ENCODE measurements at regions not wholly inside any gene's neighbourhood (a gene's known extent, or its start where the extent isn't known, plus 50 kb on each side); places are given as distances from the start of the nearest gene placed in this dataset.

- no peak overlapping the region for H2BK120ac ChIP-seq (ENCODE audit: low read depth, low read length)
- H2BK12ac ChIP-seq (ENCODE audit: low read length in 2 of 2), result no peak overlapping the region
- no CpG with 5 or more reads among the region's 3 CpGs for WGBS
- no peak overlapping the region for H2BK15ac ChIP-seq (ENCODE audit: low read depth, poor library complexity, severe bottlenecking)
- H2BK5ac ChIP-seq (ENCODE audit: low read depth, low read length, poor library complexity, severe bottlenecking), result no peak overlapping the region
- no peak overlapping the region for H4K91ac ChIP-seq (ENCODE audit: low read length)
- no peak overlapping the region for H3K23ac ChIP-seq (ENCODE audit: low read length in 2 of 2)
- no peak overlapping the region for H3K4me2 ChIP-seq (ENCODE audit: low read length, poor library complexity, severe bottlenecking)
- H3K27ac ChIP-seq (ENCODE audit: low read length, poor library complexity, severe bottlenecking), result no peak overlapping the region
- H2AK5ac ChIP-seq (ENCODE audit: low read length, severe bottlenecking), result no peak overlapping the region
- no peak overlapping the region for H3K4ac ChIP-seq (ENCODE audit: low read depth in 1 of 2, low read length in 2 of 2)
- H2AFZ ChIP-seq (ENCODE audit: low read depth, low read length), result no peak overlapping the region
- H3K4me1 ChIP-seq (ENCODE audit: control insufficient read depth, insufficient read depth, low read depth, low read length), result no peaks in the 10 kb centered on the region
- DNase-seq, result no peak
- no peaks in the 10 kb centered on the region for H3K79me1 ChIP-seq (replicated peaks; ENCODE audit: low read length, poor library complexity, severe bottlenecking)
- no peak overlapping the region for H3K18ac ChIP-seq (ENCODE audit: low read depth in 1 of 2, low read length in 2 of 2)
- peak overlapping the region in 1 of 2 experiments; percentile 51 for H3K4me3 ChIP-seq (ENCODE audit: insufficient read depth in 1 of 2, low read depth in 1 of 2, low read length in 2 of 2)
- H3K27me3 ChIP-seq (ENCODE audit: control insufficient read depth in 1 of 2, insufficient read depth in 1 of 2, low read length in 2 of 2), result no peaks in the 10 kb centered on the region
- H4K8ac ChIP-seq (ENCODE audit: low read length), result no peak overlapping the region
- peak overlapping the region; percentile 20 for H3K9ac ChIP-seq (ENCODE audit: low read length)
- no peak overlapping the region for H3K14ac ChIP-seq (ENCODE audit: low read length in 2 of 2)
- no peaks in the 10 kb centered on the region for H3K36me3 ChIP-seq (ENCODE audit: control insufficient read depth in 1 of 2, insufficient read depth in 2 of 2, low read depth in 1 of 2, low read length in 2 of 2)
- H3K9me3 ChIP-seq (ENCODE audit: control insufficient read depth, low read length), result no peaks in the 10 kb centered on the region
Observed at GRCh38 chr2:146349334-146349733, 1495.5 kb upstream of the ACVR2A start.

- no peak overlapping the region for H3K4me2 ChIP-seq (ENCODE audit: low read length, poor library complexity, severe bottlenecking)
- no peak overlapping the region for H3K4me3 ChIP-seq (ENCODE audit: insufficient read depth in 1 of 2, low read depth in 1 of 2, low read length in 2 of 2)
- no peak overlapping the region for H3K18ac ChIP-seq (ENCODE audit: low read depth in 1 of 2, low read length in 2 of 2)
- H3K4me1 ChIP-seq (ENCODE audit: control insufficient read depth, insufficient read depth, low read depth, low read length), result peaks cover 2% of the 10 kb centered on the region
- H2BK120ac ChIP-seq (ENCODE audit: low read depth, low read length), result no peak overlapping the region
- H2AK5ac ChIP-seq (ENCODE audit: low read length, severe bottlenecking), result no peak overlapping the region
- H4K91ac ChIP-seq (ENCODE audit: low read length), result no peak overlapping the region
- no peak overlapping the region for H3K4ac ChIP-seq (ENCODE audit: low read depth in 1 of 2, low read length in 2 of 2)
- H3K23ac ChIP-seq (ENCODE audit: low read length in 2 of 2), result no peak overlapping the region
- H2BK5ac ChIP-seq (ENCODE audit: low read depth, low read length, poor library complexity, severe bottlenecking), result no peak overlapping the region
- H2BK12ac ChIP-seq (ENCODE audit: low read length in 2 of 2), result no peak overlapping the region
- H3K27me3 ChIP-seq (ENCODE audit: control insufficient read depth in 1 of 2, insufficient read depth in 1 of 2, low read length in 2 of 2), result no peaks in the 10 kb centered on the region
- DNase-seq, result peak; percentile 12
- WGBS, result 75% methylated on average over 2 of the region's 2 CpGs
- H3K27ac ChIP-seq (ENCODE audit: low read length, poor library complexity, severe bottlenecking), result no peak overlapping the region
- no peaks in the 10 kb centered on the region for H3K36me3 ChIP-seq (ENCODE audit: control insufficient read depth in 1 of 2, insufficient read depth in 2 of 2, low read depth in 1 of 2, low read length in 2 of 2)
- H3K9me3 ChIP-seq (ENCODE audit: control insufficient read depth, low read length), result no peaks in the 10 kb centered on the region
- no peak overlapping the region for H2AFZ ChIP-seq (ENCODE audit: low read depth, low read length)
- H3K9ac ChIP-seq (ENCODE audit: low read length), result no peak overlapping the region
- no peak overlapping the region for H4K8ac ChIP-seq (ENCODE audit: low read length)
- no peak overlapping the region for H2BK15ac ChIP-seq (ENCODE audit: low read depth, poor library complexity, severe bottlenecking)
- H3K14ac ChIP-seq (ENCODE audit: low read length in 2 of 2), result no peak overlapping the region
- H3K79me1 ChIP-seq (replicated peaks; ENCODE audit: low read length, poor library complexity, severe bottlenecking), result no peaks in the 10 kb centered on the region
Observed at GRCh38 chr2:146324951-146325350, 1519.9 kb upstream of the ACVR2A start.

- no peak overlapping the region for H2AK5ac ChIP-seq (ENCODE audit: low read length, severe bottlenecking)
Observed at GRCh38 chr2:146323564-146323963, 1521.3 kb upstream of the ACVR2A start.

GRCh38 chr2:146321175-146321574 lies 1523.7 kb upstream of the ACVR2A start:
- Histone ChIP-seq H3K9me3 (ENCODE audit: control insufficient read depth, low read length) (no peaks in the 10 kb centered on the region), H4K8ac (ENCODE audit: low read length) (no peak overlapping the region), H3K18ac (ENCODE audit: low read depth in 1 of 2, low read length in 2 of 2) (peak overlapping the region in 1 of 2 experiments; percentile 11), H3K36me3 (ENCODE audit: control insufficient read depth in 1 of 2, insufficient read depth in 2 of 2, low read depth in 1 of 2, low read length in 2 of 2) (no peaks in the 10 kb centered on the region), H3K4ac (ENCODE audit: low read depth in 1 of 2, low read length in 2 of 2) (no peak overlapping the region), H2BK12ac (ENCODE audit: low read length in 2 of 2) (no peak overlapping the region), H3K4me1 (ENCODE audit: control insufficient read depth, insufficient read depth, low read depth, low read length) (peaks cover 2% of the 10 kb centered on the region), H3K14ac (ENCODE audit: low read length in 2 of 2) (peak overlapping the region in 1 of 2 experiments; percentile 75), H3K79me1 (replicated peaks; ENCODE audit: low read length, poor library complexity, severe bottlenecking) (no peaks in the 10 kb centered on the region), H2AFZ (ENCODE audit: low read depth, low read length) (peak overlapping the region; percentile 61), H3K9ac (ENCODE audit: low read length) (no peak overlapping the region), H2BK5ac (ENCODE audit: low read depth, low read length, poor library complexity, severe bottlenecking) (no peak overlapping the region), H2BK120ac (ENCODE audit: low read depth, low read length) (no peak overlapping the region), H3K4me3 (ENCODE audit: insufficient read depth in 1 of 2, low read depth in 1 of 2, low read length in 2 of 2) (no peak overlapping the region), H2AK5ac (ENCODE audit: low read length, severe bottlenecking) (no peak overlapping the region), H3K27ac (ENCODE audit: low read length, poor library complexity, severe bottlenecking) (no peak overlapping the region), H2BK15ac (ENCODE audit: low read depth, poor library complexity, severe bottlenecking) (no peak overlapping the region), H3K4me2 (ENCODE audit: low read length, poor library complexity, severe bottlenecking) (no peak overlapping the region), H3K27me3 (ENCODE audit: control insufficient read depth in 1 of 2, insufficient read depth in 1 of 2, low read length in 2 of 2) (no peaks in the 10 kb centered on the region), H4K91ac (ENCODE audit: low read length) (no peak overlapping the region), H3K23ac (ENCODE audit: low read length in 2 of 2) (no peak overlapping the region)
- 80% methylated on average over 2 of the region's 2 CpGs for WGBS
- peak; percentile 25 for DNase-seq

More at GRCh38 chr2:146323564-146323963, 1521.3 kb upstream of the ACVR2A start:
- Histone ChIP-seq H3K27ac (ENCODE audit: low read length, poor library complexity, severe bottlenecking) (no peak overlapping the region), H3K23ac (ENCODE audit: low read length in 2 of 2) (no peak overlapping the region), H2BK15ac (ENCODE audit: low read depth, poor library complexity, severe bottlenecking) (no peak overlapping the region), H2AFZ (ENCODE audit: low read depth, low read length) (no peak overlapping the region), H3K4me1 (ENCODE audit: control insufficient read depth, insufficient read depth, low read depth, low read length) (peaks cover 2% of the 10 kb centered on the region), H3K79me1 (replicated peaks; ENCODE audit: low read length, poor library complexity, severe bottlenecking) (no peaks in the 10 kb centered on the region), H3K27me3 (ENCODE audit: control insufficient read depth in 1 of 2, insufficient read depth in 1 of 2, low read length in 2 of 2) (no peaks in the 10 kb centered on the region), H4K8ac (ENCODE audit: low read length) (no peak overlapping the region), H2BK120ac (ENCODE audit: low read depth, low read length) (no peak overlapping the region), H2BK12ac (ENCODE audit: low read length in 2 of 2) (no peak overlapping the region), H3K36me3 (ENCODE audit: control insufficient read depth in 1 of 2, insufficient read depth in 2 of 2, low read depth in 1 of 2, low read length in 2 of 2) (no peaks in the 10 kb centered on the region), H3K14ac (ENCODE audit: low read length in 2 of 2) (no peak overlapping the region), H3K4me2 (ENCODE audit: low read length, poor library complexity, severe bottlenecking) (no peak overlapping the region), H3K18ac (ENCODE audit: low read depth in 1 of 2, low read length in 2 of 2) (no peak overlapping the region), H4K91ac (ENCODE audit: low read length) (no peak overlapping the region), H3K9me3 (ENCODE audit: control insufficient read depth, low read length) (no peaks in the 10 kb centered on the region), H2BK5ac (ENCODE audit: low read depth, low read length, poor library complexity, severe bottlenecking) (no peak overlapping the region), H3K4ac (ENCODE audit: low read depth in 1 of 2, low read length in 2 of 2) (no peak overlapping the region), H3K9ac (ENCODE audit: low read length) (no peak overlapping the region), H3K4me3 (ENCODE audit: insufficient read depth in 1 of 2, low read depth in 1 of 2, low read length in 2 of 2) (no peak overlapping the region)
- no CpG with 5 or more reads among the region's 2 CpGs for WGBS
- DNase-seq, result no peak
